Posterior cingulate gyrus (tissue), 11 donors: ENCODE measurements at regions not wholly inside any gene's neighbourhood (a gene's known extent, or its start where the extent isn't known, plus 50 kb on each side); places are given as distances from the start of the nearest gene placed in this dataset.
"Not testable (repeated sequence)": the region's sequence is repeated elsewhere in the genome, so short reads cannot be mapped to it uniquely, and the experiment has no call there.

Source experiments
- DNase-seq, 10 donors: peaks; one replicate each; pipeline versions ENCODE4 v3.0.0 to v3.0.0-alpha.2; 2020 to 2021; ENCODE audit warnings: mixed read lengths in 3 of 10
- intact Hi-C: fragments of 100-400 bp; cut with DNase I; formaldehyde crosslinking; loops from one replicate; pipeline ENCODE4 v1.15.1; 2023

- intact Hi-C loops = no loop called here
- peak in 2 of 10 donors; percentile 20 to 56 for DNase-seq
Measured at GRCh38 chr5:21615195-21615765, 1237.9 kb downstream of the CDH12 start.

GRCh38 chr5:21613971-21614488, 1239.1 kb downstream of the CDH12 start:
- intact Hi-C loops = no loop called here
- DNase-seq = no peak

GRCh38 chr5:21603796-21604195, 1249.3 kb downstream of the CDH12 start:
- no peak for DNase-seq
- intact Hi-C loops = no loop called here

GRCh38 chr5:21594566-21594965, 1258.6 kb downstream of the CDH12 start:
- peak in 1 of 10 donors; percentile 15 for DNase-seq

GRCh38 chr5:21593261-21593660, 1259.9 kb downstream of the CDH12 start:
- intact Hi-C loops = no loop called here
- no peak for DNase-seq

More at GRCh38 chr5:21594566-21594965, 1258.6 kb downstream of the CDH12 start:
- intact Hi-C loops = no loop called here

- intact Hi-C loops = no loop called here
- DNase-seq = no peak
Measured at GRCh38 chr5:21581508-21581907, 1271.6 kb downstream of the CDH12 start.

GRCh38 chr5:21574961-21575360, 1278.2 kb downstream of the CDH12 start:
- no peak for DNase-seq
- intact Hi-C loops = no loop called here

- intact Hi-C loops = no loop called here
- no peak for DNase-seq
Measured at GRCh38 chr5:21574438-21574837, 1278.7 kb downstream of the CDH12 start.

GRCh38 chr5:21573416-21574314, 1279.5 kb downstream of the CDH12 start:
- no peak for DNase-seq
- intact Hi-C loops = no loop called here

- intact Hi-C loops = not testable (repeated sequence)
Measured at GRCh38 chr5:21571196-21571595, 1281.9 kb downstream of the CDH12 start.

GRCh38 chr5:21559109-21559508, 1294.0 kb downstream of the CDH12 start:
- DNase-seq = peak in 1 of 10 donors; percentile 6
- intact Hi-C loops = not testable (repeated sequence)

More at GRCh38 chr5:21571196-21571595, 1281.9 kb downstream of the CDH12 start:
- DNase-seq = not testable (repeated sequence)

GRCh38 chr5:21552263-21552662, 1300.9 kb downstream of the CDH12 start:
- intact Hi-C loops = not testable (repeated sequence)

GRCh38 chr5:21550916-21551315, 1302.2 kb downstream of the CDH12 start:
- DNase-seq, intact Hi-C loops: not testable (repeated sequence)

More at GRCh38 chr5:21552263-21552662, 1300.9 kb downstream of the CDH12 start:
- DNase-seq = not testable (repeated sequence)

GRCh38 chr5:21547656-21548055, 1305.5 kb downstream of the CDH12 start:
- DNase-seq, intact Hi-C loops: not testable (repeated sequence)

GRCh38 chr5:21535114-21535513, 1318.0 kb downstream of the CDH12 start:
- intact Hi-C loops, DNase-seq: not testable (repeated sequence)

GRCh38 chr5:21521157-21521556, 1332.0 kb downstream of the CDH12 start:
- DNase-seq, intact Hi-C loops: not testable (repeated sequence)

- DNase-seq, intact Hi-C loops: not testable (repeated sequence)
Measured at GRCh38 chr5:21496926-21497325, 1356.2 kb downstream of the CDH12 start.

- intact Hi-C loops = not testable (repeated sequence)
- peak in 3 of 10 donors; percentile 21 to 87 (median 81) for DNase-seq
Measured at GRCh38 chr5:21496056-21496455, 1357.1 kb downstream of the CDH12 start.

GRCh38 chr5:21495235-21495634, 1357.9 kb downstream of the CDH12 start:
- peak in 3 of 10 donors; percentile 8 to 87 (median 76) for DNase-seq
- intact Hi-C loops = not testable (repeated sequence)

GRCh38 chr5:21494033-21494432, 1359.1 kb downstream of the CDH12 start:
- DNase-seq = peak in 3 of 10 donors; percentile 10 to 80 (median 79)
- intact Hi-C loops = not testable (repeated sequence)

- intact Hi-C loops = not testable (repeated sequence)
- DNase-seq = peak in 2 of 10 donors; percentile 82 to 87
Measured at GRCh38 chr5:21491182-21491581, 1362.0 kb downstream of the CDH12 start.
